ENCODE measurements at regions not wholly inside any gene's neighbourhood (a gene's known extent, or its start where the extent isn't known, plus 50 kb on each side); places are given as distances from the start of the nearest gene placed in this dataset.
"Not testable (repeated sequence)": the region's sequence is repeated elsewhere in the genome, so short reads cannot be mapped to it uniquely, and the experiment has no call there.

GRCh38 chr10:121270906-121271305 lies 327.3 kb downstream of the FGFR2 start:
- no peak for DNase-seq (ENCODE audit: low spot score)

GRCh38 chr10:121276046-121276445 lies 322.2 kb downstream of the FGFR2 start:
- DNase-seq (ENCODE audit: low spot score): no peak

- no peak for DNase-seq (ENCODE audit: low spot score)
These were observed 321.4 kb downstream of the FGFR2 start for GRCh38 chr10:121276822-121277221.

- DNase-seq (ENCODE audit: low spot score): not testable (repeated sequence)
These were observed 319.9 kb downstream of the FGFR2 start for GRCh38 chr10:121278386-121278785.

- DNase-seq (ENCODE audit: low spot score): no peak
These were observed 316.7 kb downstream of the FGFR2 start for GRCh38 chr10:121281576-121281975.

- DNase-seq (ENCODE audit: low spot score): no peak
These were observed 316.0 kb downstream of the FGFR2 start for GRCh38 chr10:121282264-121282663.

- no peak for DNase-seq (ENCODE audit: low spot score)
These were observed 315.3 kb downstream of the FGFR2 start for GRCh38 chr10:121282797-121283515.

- no peak for DNase-seq (ENCODE audit: low spot score)
These were observed 313.3 kb downstream of the FGFR2 start for GRCh38 chr10:121284936-121285335.

- no peak for DNase-seq (ENCODE audit: low spot score)
These were observed 312.6 kb downstream of the FGFR2 start for GRCh38 chr10:121285406-121286196.

- DNase-seq (ENCODE audit: low spot score): no peak
These were observed 310.2 kb downstream of the FGFR2 start for GRCh38 chr10:121288011-121288410.

- no peak for DNase-seq (ENCODE audit: low spot score)
These were observed 309.2 kb downstream of the FGFR2 start for GRCh38 chr10:121288864-121289661.

- no peak for DNase-seq (ENCODE audit: low spot score)
These were observed 308.4 kb downstream of the FGFR2 start for GRCh38 chr10:121289800-121290199.

- no peak for DNase-seq (ENCODE audit: low spot score)
These were observed 307.6 kb downstream of the FGFR2 start for GRCh38 chr10:121290674-121291073.

- no peak for DNase-seq (ENCODE audit: low spot score)
These were observed 306.9 kb downstream of the FGFR2 start for GRCh38 chr10:121291376-121291775.

GRCh38 chr10:121291823-121292222 lies 306.4 kb downstream of the FGFR2 start:
- DNase-seq (ENCODE audit: low spot score): no peak

GRCh38 chr10:121292321-121292720 lies 305.9 kb downstream of the FGFR2 start:
- DNase-seq (ENCODE audit: low spot score): no peak

GRCh38 chr10:121293110-121293509 lies 305.1 kb downstream of the FGFR2 start:
- no peak for DNase-seq (ENCODE audit: low spot score)

- no peak for DNase-seq (ENCODE audit: low spot score)
These were observed 303.6 kb downstream of the FGFR2 start for GRCh38 chr10:121294630-121295029.

- no peak for DNase-seq (ENCODE audit: low spot score)
These were observed 301.9 kb downstream of the FGFR2 start for GRCh38 chr10:121296378-121296777.

GRCh38 chr10:121296881-121297585 lies 301.2 kb downstream of the FGFR2 start:
- DNase-seq (ENCODE audit: low spot score): no peak

- no peak for DNase-seq (ENCODE audit: low spot score)
These were observed 297.5 kb downstream of the FGFR2 start for GRCh38 chr10:121300723-121301122.
